A673 (cell line): ENCODE measurements at regions not wholly inside any gene's neighbourhood (a gene's known extent, or its start where the extent isn't known, plus 50 kb on each side); places are given as distances from the start of the nearest gene placed in this dataset.

ENCODE experiments used
- EZH2 ChIP-seq: fragments of 200-600 bp; sonication (generic); IDR thresholded peaks from 2 replicates; pipeline ENCODE4 v1.6.1; 2017; ENCODE audit warnings: borderline replicate concordance, low read depth, mild to moderate bottlenecking, mixed read lengths, antibody characterized with exemption, low read length; ENCODE audit not compliant: poor library complexity, severe bottlenecking
- TF ChIP-seq, protein P1 (sequence below): fragments of 300-800, 200-600 bp; sonication (generic); conservative IDR thresholded peaks from 2 replicates; pipeline ENCODE4 v1.5.1; 2017; ENCODE audit warnings: low read depth, mild to moderate bottlenecking, antibody characterized with exemption, low read length, moderate library complexity, mixed read lengths

DNA sequence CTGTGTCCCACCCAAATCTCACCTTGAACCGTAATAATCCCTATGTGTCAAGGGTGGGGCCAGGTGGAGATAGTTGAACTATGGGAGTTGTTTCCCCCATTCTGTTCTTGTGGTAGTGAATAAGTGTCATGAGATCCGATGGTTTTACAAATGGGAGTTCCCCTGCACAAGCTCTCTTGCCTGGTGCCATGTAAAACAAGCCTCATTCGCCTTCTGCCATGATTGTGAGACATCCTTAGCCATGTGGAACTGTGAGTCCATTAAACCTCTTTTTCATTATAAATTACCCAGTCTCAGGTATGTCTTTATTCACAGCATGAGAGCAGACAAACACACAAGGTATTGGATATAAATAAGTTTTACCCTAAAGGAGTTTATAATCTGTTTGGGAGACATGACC, 121.2 kb downstream of the MMUT start:
- no peak for TF ChIP-seq EZH2
- TF ChIP-seq, protein P1, sequence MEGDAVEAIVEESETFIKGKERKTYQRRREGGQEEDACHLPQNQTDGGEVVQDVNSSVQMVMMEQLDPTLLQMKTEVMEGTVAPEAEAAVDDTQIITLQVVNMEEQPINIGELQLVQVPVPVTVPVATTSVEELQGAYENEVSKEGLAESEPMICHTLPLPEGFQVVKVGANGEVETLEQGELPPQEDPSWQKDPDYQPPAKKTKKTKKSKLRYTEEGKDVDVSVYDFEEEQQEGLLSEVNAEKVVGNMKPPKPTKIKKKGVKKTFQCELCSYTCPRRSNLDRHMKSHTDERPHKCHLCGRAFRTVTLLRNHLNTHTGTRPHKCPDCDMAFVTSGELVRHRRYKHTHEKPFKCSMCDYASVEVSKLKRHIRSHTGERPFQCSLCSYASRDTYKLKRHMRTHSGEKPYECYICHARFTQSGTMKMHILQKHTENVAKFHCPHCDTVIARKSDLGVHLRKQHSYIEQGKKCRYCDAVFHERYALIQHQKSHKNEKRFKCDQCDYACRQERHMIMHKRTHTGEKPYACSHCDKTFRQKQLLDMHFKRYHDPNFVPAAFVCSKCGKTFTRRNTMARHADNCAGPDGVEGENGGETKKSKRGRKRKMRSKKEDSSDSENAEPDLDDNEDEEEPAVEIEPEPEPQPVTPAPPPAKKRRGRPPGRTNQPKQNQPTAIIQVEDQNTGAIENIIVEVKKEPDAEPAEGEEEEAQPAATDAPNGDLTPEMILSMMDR, result no peak
